ENCODE measurements at regions not wholly inside any gene's neighbourhood (a gene's known extent, or its start where the extent isn't known, plus 50 kb on each side); places are given as distances from the start of the nearest gene placed in this dataset.
A peak's percentile ranks its signal among the peaks of the same experiment; 100 is the strongest.
"Not testable (repeated sequence)": the region's sequence is repeated elsewhere in the genome, so short reads cannot be mapped to it uniquely, and the experiment has no call there.

DNA sequence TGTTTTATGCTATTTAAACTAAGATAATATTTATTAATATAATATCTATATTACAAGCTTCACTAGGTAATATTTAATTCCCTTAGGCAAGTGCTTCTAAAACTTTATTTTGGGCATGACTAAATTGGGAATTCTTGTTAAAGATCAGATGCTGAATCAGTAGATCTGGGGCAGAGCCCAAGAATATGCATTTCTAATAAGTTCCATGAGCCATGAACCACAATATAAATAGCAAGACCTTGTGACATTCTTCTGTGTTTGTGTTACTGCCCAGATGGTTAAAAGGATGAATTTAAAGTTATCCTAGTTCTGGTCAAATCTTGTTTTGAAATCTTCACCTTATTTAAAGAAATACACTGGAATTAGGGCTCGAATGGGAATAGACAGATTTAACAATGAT is 258.4 kb upstream of the CACNA2D1 start:
- DNase-seq (ENCODE audit: low read depth in 1 of 2, low spot score in 1 of 2) = no peak

DNA sequence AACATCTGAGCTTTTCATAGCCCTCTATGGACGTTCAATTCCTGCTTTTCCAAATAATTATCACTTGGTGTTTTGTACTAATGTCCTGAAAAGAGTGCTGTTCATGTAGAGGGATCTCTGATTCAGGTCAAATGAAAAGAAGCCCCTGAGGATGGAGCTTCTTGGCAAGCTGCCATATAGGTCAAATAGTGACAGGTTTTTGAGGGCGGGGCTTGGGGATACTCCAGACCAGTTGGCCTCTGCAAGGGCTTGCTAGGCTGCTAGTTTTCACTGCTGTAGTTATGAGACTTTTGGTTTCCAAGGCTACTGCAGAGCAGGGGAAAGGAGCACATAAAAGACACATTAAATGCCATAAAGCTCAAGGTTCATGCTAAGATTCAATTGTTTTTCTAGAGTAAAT is 257.2 kb upstream of the CACNA2D1 start:
- no peak for DNase-seq (ENCODE audit: low read depth in 1 of 2, low spot score in 1 of 2)

DNA sequence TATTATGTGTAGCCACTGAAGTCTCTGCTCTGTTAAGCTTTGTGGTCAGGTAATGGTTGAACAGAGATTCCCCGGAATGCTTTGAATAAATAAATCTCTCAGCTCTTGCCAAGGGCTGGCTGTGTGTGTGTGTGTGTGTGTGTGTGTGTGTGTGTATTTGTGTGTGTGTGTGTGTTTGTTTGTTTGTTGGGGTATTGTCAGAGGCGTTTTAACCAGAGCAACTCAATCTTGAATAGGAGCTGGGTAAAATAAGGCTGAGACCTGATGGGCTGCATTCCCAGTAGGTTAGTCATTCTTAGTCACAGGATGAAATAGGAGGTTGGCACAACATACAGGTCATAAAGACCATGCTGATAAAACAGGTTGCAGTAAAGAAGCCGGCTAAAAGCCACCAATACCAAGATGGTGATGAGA is 256.2 kb upstream of the CACNA2D1 start:
- DNase-seq (ENCODE audit: low read depth in 1 of 2, low spot score in 1 of 2) = no peak

DNA sequence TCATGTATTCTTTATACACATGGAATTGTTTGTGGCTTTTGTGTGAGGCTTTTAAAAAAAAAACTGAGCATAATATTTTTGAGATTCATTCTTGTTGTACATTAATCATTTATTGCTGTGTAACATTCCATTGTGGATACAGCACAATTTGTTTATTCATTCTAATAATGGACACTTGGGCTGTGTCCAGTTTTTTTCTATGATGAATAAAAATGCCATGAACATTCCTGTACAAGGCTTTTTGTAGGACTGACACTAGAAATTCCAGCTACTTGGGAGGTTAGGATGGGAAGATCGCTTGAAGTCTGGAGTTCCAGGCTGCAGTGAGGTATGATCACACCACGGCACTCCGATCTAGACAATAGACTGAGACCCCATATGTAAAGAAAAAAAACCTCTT is 254.3 kb upstream of the CACNA2D1 start:
- DNase-seq (ENCODE audit: low read depth in 1 of 2, low spot score in 1 of 2) = no peak

DNA sequence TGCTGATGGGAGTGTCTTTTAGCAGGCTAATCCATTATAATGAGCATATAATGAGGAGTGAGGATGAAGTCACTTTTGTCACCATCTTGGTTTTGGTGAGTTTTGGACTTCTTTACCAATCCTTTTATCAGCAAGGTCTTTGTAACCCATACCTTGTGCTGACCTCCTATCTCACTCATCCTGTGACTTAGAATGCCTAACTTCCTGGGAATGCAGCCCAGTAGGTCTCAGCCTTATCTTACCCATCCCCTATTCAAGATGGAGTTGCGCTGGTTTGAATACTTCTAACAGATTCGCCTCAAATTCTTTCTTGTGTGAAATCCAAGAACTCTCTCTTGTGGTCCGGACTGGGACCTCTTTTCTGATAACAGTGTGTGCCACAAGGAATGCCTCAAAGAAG is 253.1 kb upstream of the CACNA2D1 start:
- DNase-seq (ENCODE audit: low read depth in 1 of 2, low spot score in 1 of 2) = no peak

DNA sequence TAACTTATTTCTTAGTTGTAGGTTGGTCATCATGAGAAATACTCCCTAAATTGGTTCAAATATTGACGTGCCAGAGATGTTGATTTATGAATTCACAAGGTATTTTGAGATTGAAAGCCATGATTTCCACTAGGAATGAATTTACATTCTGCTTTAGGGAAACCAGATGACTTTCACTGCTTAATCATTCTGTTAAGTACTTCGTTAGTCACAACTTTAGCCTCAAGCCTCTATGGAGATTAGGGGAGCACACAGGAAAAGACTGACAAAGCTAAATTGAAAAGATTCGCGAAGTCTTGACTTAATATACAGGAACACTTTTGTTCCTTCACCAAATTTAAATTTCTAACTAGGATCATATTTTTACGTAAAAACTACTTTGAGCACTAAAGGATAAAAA is 250.4 kb upstream of the CACNA2D1 start:
- no peak for DNase-seq (ENCODE audit: low read depth in 1 of 2, low spot score in 1 of 2)

DNA sequence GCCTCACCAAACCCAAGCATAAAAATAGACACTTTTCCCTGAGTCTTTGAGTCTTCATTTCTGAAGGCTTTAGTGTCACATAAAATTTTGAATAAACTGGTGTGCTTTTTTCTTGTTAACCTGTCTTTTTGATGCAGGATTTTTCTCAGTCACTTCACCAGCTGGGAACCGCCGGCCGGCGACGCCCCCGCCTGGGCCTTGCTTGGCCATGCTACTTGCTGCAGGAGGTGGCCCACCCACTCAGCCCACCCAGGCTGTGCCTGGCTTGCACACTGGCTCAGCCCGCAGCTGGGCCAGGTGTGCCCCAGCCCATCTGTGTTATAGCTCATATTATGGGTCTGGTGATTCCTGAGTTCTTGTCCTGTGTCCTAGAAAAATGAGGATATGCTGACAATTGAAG is 247.4 kb upstream of the CACNA2D1 start:
- no peak for DNase-seq (ENCODE audit: low read depth in 1 of 2, low spot score in 1 of 2)

DNA sequence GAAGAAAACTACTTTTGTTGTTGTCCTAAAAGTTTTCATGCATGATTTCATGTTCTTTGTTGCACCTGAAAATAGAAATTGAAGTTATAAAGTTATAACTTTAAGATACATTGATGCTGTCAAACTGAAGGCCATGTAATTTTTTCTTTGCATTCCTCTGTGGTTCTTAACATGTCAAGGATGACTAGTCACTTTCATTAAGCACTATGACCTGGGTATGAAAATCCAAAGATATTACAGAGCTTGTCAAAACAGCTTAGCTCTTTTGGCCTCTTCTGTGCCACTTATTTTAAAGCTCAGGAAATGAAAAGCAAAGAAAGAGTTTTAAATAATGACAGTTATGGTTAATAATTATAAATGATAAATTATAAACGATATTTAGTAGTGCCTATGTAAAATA is 241.6 kb upstream of the CACNA2D1 start:
- DNase-seq (ENCODE audit: low read depth in 1 of 2, low spot score in 1 of 2) = no peak

DNA sequence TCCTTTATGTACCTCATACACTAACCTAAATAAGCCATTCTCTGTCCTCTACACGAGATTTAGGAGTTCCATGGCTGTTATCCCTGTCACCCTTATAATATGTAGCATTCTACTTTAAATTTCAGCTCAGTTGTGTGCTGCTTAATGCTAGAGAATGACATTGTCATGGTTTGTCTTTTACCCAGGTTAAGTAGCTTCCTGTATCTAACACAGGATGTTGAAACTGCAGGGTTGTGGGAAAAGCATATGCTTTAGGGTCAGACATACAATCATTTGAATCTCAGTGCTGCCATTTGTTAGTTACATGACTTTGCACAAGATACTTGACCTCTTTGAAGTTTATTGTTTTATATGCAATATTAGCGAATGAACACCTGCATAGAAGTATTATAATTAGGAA is 235.1 kb upstream of the CACNA2D1 start:
- DNase-seq (ENCODE audit: low read depth in 1 of 2, low spot score in 1 of 2) = no peak

DNA sequence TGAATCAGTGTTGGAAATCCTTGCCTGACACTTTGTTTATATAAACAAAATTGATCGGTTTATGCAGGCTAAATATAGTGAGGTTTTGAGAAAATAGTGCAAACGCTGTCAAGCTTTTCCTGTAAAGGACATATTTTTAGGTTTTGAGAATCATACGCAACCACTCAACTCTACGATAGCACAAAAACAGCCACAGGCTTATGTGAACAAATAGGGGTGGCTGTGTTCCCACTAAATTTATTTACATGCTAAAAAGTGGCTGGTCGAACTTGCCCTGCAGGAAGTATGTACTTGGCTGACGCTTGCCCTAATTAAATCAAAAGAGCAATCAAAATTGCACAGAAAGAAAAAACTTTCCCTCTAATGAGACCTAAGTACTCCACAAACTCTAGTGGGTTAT is 234.7 kb upstream of the CACNA2D1 start:
- DNase-seq (ENCODE audit: low read depth in 1 of 2, low spot score in 1 of 2) = no peak

DNA sequence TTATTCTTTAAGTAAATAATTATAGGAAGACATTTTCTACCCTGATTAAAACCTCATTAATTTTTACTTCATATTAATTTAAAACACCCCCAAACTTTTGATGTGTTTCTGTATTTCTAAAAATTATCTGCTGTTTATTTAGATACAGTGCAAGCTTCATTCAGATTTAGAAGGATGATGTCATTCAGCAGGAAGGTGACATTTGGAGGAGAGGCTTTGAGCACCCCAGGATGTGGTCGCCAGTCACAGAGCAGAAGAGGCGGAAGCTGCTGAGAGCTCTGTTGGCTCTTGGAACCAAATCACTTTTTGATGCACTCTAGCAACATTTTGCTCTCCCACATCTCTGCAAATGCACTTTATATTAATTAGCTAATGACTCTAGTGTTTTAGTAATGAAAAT is 233.9 kb upstream of the CACNA2D1 start:
- peak in 1 of 2 donors; percentile 4 for DNase-seq (ENCODE audit: low read depth in 1 of 2, low spot score in 1 of 2)

DNA sequence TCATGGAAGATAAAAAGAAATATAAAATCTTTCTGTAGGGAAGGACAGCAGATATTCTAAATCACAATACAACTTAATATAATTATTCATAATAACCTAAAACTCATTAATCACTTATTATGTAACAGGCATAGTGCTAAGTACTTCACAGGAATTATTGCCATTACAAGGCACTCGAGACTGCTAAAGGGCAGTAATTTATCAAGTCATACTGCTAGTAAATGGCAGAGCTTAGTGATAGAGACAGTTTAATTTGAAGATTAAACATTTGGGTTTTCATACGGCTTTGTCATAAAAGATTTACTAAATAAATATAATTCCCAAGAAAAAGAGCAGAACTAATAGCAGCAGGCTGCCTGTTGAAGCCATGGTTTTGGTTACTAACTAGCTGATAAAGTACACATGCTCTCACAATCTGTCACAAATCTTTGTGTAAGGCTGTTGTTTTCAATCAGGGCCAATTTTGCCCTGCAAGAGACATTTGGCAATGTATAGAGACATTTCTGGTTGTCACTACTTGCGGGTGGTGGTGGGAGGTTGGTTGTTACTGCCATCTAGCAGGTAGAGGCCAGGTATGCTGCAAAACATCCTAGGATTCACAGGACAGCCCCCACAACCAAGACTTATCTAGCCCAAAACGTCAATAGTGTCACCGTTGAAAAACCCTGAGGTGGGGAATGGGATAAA is 233.3 kb upstream of the CACNA2D1 start:
- DNase-seq (ENCODE audit: low read depth in 1 of 2, low spot score in 1 of 2) = no peak

DNA sequence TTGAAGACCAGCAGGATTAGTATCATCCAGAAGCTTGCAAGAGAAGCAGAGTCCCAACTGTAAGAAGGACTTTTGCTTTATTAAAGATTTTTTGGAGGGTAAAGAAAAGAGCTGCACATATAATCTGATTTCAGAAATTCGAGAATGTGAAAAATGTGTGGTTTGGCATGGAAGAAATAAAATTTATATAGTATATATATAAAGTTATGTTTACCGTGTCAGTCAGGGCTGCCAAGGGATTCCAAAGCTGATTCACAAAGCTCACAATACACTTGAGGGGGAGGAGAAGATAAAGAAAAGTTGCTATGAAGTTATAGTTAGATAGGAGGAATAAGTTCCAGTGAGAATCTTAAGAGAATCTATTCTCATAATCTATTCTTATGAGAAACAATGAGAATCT is 231.8 kb upstream of the CACNA2D1 start:
- no peak for DNase-seq (ENCODE audit: low read depth in 1 of 2, low spot score in 1 of 2)

DNA sequence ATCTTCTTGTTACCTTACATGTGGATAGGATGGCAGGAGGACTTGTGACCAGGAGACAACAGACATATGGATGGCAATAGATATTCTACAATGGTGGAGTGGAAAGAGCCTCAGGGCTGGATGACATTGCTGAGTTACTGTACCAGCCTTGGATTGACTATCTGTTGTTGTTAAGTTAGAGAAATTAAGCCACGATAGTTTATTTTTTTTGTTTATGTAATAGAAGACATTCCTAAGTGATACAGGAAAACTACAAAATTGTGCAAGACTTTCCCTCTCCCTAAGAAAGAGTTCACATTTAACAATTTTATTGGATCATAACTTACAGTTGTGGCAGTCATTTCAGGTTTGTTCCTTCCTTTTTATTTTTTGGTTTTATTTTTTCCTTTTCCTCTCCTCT is 230.7 kb upstream of the CACNA2D1 start:
- no peak for DNase-seq (ENCODE audit: low read depth in 1 of 2, low spot score in 1 of 2)

DNA sequence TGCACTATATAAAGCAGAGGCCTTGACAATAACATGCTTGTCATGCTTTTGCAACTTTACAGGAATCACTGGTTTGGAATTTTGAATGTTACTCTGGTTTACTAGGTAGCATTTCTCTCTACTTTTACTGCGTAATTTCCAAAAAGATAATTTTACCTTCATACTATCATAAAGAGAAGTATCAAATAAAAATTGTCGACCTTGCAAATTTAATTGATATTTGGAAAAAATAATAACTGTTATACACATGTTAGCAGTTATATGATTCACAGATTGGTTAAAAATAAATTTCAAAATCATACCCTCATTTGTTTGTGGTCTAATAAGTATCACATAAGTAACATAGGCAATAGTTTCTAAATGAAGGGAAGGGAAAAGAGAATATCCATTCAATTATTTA is 228.5 kb upstream of the CACNA2D1 start:
- DNase-seq (ENCODE audit: low read depth in 1 of 2, low spot score in 1 of 2) = no peak

DNA sequence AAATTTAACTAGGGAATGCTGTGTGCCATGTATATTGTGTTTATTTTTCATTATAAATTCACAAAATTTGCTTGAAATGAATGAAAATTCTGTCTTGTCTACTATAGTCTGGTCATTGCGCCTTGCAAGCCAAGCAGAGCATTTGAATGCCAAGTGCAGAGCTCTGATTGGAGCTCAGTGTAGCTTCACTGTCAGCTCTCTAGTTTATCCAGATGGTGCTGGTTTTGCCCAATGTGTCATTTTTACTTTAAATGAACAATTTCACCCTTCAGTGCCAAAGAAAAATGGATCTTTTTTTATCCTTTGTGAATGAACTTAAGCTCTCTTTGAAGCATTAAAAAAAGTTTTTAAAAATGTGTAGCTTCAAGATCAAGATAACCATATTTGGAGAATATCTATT is 225.6 kb upstream of the CACNA2D1 start:
- DNase-seq (ENCODE audit: low read depth in 1 of 2, low spot score in 1 of 2) = no peak

DNA sequence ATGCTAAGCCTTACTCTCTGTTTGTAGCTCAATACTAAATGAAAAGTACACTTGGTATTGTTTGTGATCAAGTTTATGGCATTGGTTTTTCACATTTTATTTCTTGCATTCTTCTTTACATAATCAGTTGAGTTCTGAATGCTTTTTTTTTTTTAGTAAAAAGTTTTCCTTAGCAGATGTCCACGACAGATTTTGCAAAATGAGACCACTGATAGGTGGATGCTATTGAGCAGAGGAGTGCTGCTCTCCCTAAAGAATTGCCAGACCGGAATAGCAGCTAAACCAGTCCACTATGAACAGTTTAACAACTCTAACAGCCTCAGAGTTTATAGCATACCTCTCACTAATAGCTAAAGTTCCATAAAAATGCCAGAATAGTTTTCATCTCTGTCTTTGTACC is 225.1 kb upstream of the CACNA2D1 start:
- no peak for DNase-seq (ENCODE audit: low read depth in 1 of 2, low spot score in 1 of 2)

DNA sequence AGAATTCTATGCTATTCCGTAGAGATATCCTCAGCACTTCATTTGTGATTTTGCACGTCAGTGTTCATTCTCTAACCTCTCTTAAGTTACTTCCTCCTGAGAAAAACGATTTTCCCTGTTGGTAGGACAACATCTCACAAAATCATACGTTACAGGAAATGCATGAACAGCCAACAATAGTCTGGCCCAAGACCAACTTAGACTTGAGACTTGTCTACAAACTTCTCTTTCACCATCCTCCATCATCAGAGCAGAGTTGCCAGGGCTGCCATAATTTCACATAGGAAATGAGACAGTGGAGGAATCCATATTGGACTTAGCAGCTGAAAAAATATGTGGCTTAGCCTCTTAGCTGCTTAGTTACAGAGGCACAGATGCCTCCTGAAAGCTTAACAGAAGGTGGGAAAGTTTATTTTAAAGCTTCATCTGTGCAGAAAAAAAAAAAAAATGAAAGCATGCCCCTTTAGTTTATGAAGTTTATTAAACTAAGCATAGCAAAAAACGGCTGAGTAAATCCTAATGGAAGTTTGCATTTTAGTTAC is 222.5 kb upstream of the CACNA2D1 start:
- no peak for DNase-seq (ENCODE audit: low read depth in 1 of 2, low spot score in 1 of 2)

DNA sequence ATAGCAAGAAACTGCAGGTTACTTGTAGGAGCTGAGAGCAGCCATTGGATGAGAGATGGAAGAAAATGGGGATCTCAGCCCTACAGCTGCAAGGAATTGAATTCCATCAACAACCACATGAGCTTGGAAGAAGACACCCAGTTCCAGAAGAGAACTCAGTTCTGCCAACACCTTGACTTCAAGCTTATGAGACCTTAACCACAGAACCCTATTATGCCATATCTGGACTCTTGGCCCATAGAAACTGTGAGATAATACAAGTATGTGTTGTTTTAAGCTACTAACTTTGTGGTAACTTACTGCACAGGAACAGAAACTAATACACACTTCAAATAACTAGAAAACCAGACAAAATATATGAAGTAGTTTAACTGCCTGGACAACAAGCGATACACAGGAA is 212.4 kb upstream of the CACNA2D1 start:
- DNase-seq (ENCODE audit: low read depth in 1 of 2, low spot score in 1 of 2) = no peak

DNA sequence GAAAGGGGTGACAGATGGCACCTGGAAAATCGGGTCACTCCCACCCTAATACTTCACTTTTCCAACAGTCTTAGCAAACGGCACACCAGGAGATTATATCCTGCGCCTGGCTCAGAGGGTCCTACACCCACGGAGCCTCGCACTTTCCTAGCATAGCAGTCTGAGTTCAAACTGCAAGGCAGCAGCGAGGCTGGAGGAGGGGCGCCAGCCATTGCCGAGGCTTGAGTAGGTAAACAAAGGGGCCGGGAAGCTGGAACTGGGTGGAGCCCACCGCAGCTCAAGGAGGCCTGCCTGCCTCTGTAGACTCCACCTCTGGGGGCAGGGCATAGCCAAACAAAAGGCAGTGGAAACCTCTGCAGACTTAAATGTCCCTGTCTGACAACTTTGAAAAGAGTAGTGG is 206.5 kb upstream of the CACNA2D1 start:
- not testable (repeated sequence) for DNase-seq (ENCODE audit: low read depth in 1 of 2, low spot score in 1 of 2)

DNA sequence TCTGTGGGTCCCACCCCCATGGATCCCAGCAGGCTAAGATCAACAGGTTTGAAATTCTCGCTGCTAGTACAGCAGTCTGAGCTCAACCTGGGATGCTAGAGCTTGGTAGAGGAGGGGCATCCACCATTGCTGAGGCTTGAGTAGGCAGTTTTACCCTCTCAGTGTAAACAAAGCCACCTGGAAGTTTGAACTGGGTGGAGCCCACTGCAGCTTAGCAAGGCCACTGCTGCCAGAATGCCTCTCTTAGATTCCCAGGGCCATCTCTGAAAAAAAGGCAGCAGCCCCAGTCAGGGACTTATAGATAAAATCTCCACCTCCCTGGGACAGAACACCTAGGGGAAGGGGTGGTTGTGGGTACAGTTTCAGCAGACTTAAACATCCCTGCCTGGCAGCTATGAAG is 190.0 kb upstream of the CACNA2D1 start:
- no peak for DNase-seq (ENCODE audit: low read depth in 1 of 2, low spot score in 1 of 2)

DNA sequence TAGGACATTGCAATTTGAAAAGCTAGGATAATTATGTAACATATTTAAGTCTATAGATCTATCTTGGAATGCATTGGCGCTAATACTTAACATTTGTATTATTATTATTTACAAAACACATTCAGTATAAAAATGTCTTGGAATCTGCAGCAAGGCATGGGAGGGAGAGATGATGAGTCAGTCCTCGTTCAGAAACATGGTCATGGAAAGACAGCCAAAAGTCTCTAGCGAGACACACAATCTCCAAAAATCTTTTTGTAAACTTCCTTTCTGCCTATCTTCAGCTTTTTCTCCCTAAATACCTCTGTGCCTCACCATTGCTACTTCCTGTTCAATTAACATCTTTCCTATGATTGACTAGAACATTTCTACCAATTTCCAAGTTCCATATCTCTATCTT is 188.4 kb upstream of the CACNA2D1 start:
- DNase-seq (ENCODE audit: low read depth in 1 of 2, low spot score in 1 of 2) = no peak

DNA sequence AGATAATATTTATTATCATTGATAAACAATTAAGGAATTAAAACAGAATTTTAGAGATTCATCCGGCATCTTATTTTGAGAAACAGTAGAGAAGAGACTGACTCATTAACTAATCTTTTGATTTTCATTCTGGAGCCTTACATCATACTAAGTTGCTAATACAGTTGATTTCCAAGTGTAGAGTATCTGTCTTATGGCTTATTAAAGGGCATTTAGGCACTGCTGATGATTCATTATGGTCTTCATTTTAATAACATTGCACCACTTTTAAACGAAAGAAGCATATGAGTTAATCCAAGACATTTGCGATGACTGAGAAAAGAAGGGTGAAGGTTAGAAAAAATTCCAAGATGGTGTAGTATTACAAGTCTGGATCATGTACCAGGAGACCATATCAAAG is 186.0 kb upstream of the CACNA2D1 start:
- no peak for DNase-seq (ENCODE audit: low read depth in 1 of 2, low spot score in 1 of 2)

All from activated T-helper 1 cell treated with anti-CD3 and anti-CD28 coated beads, Interleukin-2, amount 50 U/mL, for 16 hours (primary cell).